NCI-H1092 treated with DMSO at 0.1 percent for 48 hours (cell line): ENCODE measurements at regions not wholly inside any gene's neighbourhood (a gene's known extent, or its start where the extent isn't known, plus 50 kb on each side); places are given as distances from the start of the nearest gene placed in this dataset.
"Not testable (repeated sequence)": the region's sequence is repeated elsewhere in the genome, so short reads cannot be mapped to it uniquely, and the experiment has no call there.

Source experiments
- DNase-seq: peaks from one replicate; lab custom pipeline; 2025; lab: John Stamatoyannopoulos, UW

- DNase-seq, result no peak
These were observed 315.0 kb downstream of the JRKL start for GRCh38 chr11:96704847-96705246.

GRCh38 chr11:96706761-96707160 is 316.9 kb downstream of the JRKL start:
- DNase-seq, result no peak

GRCh38 chr11:96707273-96707672 is 317.5 kb downstream of the JRKL start:
- no peak for DNase-seq

DNA sequence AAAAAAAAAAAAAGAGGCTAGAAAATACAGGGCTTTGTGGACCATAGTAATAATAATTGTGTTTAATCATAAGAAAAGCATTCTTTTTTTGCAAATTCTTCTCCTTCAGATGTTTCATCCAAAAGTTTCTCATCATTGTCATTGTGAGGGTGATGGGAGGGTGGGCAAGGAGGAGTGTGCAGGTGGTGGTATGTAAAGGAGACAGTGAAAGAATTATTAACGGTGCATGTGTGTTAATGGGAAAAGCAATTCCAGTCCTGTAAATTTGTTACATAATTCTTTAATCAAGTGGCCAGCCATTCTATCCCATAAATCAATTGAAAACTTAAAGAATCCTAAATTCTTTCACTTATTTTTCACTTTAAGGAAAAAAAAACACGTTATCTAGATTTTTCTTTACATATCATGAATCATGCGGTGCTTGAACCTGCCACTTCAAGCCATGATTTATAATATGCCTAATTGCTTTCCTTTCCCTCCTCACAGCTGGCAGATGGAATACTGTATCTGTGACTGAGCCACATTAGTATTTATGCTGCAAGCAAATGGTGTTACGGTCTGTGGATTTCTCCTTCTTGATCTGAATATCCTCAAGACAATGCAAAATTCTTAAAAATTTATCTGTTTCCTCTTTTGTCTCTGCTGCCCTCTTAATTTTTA is 318.5 kb downstream of the JRKL start:
- no peak for DNase-seq

DNA sequence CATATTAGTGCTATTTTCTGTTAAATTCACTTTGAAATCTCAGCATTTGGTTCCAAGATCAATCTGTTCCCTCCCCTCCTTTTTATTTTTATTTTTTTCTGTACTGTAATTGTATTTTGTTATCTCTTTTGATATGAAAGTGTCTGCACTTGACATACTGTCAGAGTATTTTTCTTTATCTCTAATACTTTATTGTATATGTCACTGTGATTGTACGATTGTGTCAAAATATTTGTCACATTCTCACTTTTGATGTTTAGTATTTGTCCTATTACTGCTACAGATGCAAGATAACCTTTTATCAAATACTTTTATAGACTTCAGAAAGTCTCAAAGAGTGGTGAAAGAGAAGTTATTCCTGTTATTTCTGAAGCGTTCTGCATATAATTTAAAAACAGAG is 323.5 kb downstream of the JRKL start:
- DNase-seq, result no peak

DNA sequence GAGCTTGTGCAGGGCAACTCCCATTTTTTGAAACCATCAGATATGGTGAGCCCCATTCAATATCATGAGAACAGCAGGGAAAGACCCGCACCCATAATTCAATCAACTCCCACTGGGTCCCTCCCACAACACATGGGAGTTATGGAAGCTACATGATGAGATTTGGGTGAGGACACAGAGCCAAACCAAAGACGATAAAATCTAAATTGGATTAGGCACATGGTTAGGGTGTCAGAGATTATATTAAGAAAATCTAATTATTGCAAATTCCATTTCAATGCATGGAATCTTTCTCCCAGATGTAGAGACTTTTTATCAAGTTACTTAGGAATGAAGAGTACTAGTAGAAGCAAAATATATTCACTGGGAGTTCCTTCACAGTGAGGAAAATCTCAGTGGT is 324.9 kb downstream of the JRKL start:
- DNase-seq, result no peak

DNA sequence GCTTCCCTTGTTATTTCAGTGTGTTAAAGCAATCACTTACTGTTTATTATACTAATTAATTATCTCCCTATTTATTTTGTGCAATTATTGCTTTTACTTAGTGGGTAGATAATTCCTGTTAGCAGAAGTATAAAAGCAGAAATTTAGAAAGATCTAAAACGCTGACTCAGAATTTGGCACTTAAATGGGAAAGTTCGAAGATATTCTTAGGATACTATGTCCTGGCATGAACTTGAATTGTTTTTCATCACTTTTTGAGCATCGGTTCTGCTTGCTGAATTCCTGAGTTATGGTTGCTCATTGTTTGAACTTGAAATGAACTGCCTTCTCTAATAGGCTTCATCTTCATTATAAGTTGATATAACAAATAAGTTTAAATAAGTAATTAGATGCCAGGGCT is 325.4 kb downstream of the JRKL start:
- DNase-seq, result no peak

- DNase-seq, result no peak
These were observed 346.8 kb downstream of the JRKL start for GRCh38 chr11:96736601-96737000.

DNA sequence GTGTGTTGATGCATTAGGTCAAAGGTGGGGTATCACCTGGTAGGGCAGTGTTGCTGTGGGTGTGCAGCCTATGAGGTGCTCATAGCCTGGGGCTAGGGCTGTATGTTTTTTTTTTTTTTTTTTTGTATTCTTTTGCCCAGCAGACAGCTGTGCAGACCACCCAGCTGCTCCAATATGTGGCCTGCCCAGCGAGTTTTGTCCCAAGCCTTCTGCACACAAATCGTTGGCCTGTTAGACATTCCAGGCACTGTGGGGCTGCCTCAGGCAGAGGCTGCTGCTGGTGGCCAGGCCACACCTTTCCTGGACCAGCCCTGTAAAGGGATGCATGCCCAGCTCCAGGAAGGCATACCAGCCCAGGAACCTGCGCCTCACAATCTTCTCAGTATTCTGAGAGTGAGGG is 348.5 kb downstream of the JRKL start:
- no peak for DNase-seq

DNA sequence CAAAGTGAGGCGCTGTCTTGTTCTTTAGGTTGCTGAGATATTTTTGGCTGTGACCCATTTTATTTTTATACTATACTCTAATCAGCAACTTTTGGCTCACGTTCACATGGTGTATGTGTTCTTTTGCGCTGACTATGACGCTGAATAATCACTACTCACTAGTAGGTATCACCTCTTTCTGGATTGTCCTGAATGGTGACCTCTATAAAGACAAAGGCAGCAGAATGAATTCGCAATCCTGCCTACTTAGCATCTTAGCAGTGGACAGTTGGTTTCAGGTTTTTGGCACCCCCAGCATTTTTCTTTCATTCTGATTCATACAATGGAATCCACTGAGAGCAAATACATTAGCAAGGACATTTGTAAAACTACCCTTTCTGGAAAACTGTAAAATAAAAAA is 351.3 kb downstream of the JRKL start:
- DNase-seq, result no peak

- DNase-seq, result no peak
These were observed 354.9 kb downstream of the JRKL start for GRCh38 chr11:96744697-96745096.

GRCh38 chr11:96748639-96749370 is 359.0 kb downstream of the JRKL start:
- no peak for DNase-seq

DNA sequence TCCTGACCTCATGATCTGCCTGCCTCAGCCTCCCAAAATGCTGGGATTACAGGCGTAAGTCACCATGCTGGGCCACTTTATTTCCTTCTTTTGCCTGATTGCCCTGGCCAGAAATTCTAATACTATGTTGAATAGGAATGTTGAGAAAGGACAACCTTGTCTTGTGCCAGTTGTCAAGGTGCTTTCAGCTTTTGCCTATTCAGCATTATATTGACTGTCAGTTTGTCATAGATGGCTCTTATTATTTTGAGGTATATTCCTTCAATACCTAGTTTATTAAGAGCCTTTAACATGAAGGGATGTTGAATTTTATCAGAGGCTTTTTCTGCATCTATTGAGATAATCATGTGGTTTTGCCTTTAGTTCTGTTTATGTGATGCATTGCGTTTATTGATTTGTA is 362.0 kb downstream of the JRKL start:
- not testable (repeated sequence) for DNase-seq

DNA sequence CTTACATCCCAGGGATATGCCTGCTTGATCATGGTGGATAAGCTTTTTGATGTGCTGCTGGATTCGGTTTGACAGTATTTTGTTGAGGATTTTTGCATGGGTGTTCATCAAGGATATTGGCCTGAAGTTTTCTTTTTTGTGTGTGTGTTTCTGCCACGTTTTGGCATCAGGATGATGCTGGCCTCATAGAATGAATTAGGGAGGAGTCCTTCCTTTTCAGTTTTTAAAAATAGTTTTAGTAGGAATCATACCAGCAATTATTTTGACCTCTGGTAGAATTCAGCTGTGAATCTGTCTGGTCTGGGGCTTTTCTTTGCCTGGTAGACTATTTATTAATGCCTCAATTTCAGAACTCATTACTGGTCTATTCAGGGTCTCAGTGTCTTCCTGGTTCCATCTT is 362.4 kb downstream of the JRKL start:
- DNase-seq, result no peak

GRCh38 chr11:96753997-96754396 is 364.2 kb downstream of the JRKL start:
- no peak for DNase-seq

DNA sequence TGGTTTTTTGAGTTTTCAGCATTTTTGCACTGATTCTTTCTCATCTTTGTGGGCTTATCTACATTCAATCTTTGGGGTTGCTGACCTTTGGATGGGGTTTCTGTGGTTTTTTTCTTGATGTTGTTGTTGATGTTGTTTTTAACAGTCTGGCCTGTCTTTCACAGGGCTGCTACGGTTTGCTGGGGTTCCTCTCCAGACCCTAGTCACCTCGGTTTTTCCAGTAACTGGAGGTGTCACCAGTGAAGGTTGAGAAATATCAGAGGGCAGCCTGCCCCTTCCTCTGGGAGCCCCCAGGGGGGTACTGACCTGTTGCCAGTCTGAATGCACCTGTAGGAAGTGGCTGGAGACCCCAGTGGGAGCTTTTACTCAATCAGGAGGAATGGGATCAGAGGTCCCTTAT is 365.4 kb downstream of the JRKL start:
- no peak for DNase-seq

DNA sequence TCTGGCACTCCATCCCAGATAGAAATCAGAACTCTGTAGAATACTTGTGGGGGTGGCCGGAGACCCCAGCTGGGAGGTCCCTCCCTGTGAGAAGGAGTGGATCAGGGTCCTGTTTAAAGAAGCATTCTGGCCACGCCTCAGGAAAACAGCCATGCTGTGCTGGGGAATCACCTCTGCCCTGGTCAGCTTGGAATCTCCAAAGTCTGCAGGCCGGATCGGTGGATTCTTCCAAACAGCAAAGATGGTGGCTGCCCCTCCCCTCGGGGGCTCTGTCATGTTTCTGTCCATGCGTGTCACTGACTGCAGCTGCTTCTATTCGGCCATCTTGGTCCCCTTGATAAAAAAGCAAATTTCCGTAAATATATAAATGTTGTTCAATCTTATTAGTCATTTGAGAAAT is 365.9 kb downstream of the JRKL start:
- DNase-seq, result no peak

- DNase-seq, result no peak
These were observed 369.1 kb downstream of the JRKL start for GRCh38 chr11:96758957-96759356.

- no peak for DNase-seq
These were observed 370.5 kb downstream of the JRKL start for GRCh38 chr11:96760306-96760705.

DNA sequence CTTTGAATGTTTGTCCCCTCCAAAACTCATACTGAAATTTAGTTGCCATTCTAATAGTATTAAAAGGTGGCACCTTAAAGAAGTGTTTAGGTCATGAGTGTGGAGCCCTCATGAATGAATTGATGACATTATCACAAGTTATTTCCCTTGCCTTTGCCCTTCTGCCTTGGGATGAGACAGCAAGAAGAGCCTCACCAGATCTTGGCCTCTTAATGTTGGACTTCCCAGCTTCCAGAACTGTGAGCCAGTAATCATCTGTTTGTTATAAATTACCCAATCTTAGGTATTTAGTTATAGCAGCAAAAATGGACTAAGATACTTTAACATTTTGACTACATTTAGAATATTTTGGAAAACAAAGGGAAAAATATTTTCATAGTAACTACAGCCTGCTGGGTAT is 371.0 kb downstream of the JRKL start:
- no peak for DNase-seq

- no peak for DNase-seq
These were observed 371.6 kb downstream of the JRKL start for GRCh38 chr11:96761451-96761850.

DNA sequence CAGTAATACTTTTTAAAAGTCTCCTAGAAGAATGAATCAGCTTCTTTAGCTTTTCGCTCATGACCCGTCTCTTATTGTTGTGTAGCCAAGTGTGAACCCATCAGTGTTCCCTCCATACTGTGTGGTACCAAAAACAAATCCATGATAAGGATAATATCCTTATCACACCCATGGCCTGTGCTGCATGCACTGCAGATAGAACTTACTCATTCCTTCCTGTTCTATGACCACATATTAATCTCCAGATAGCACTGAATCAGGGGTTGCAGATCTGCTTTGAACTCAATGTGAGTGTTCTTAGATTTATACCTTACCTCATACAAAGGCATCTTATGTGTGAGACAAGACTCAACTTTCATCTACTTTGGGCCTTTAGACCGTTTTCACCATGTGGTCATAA is 373.4 kb downstream of the JRKL start:
- no peak for DNase-seq

- no peak for DNase-seq
These were observed 388.5 kb downstream of the JRKL start for GRCh38 chr11:96778272-96778671.

DNA sequence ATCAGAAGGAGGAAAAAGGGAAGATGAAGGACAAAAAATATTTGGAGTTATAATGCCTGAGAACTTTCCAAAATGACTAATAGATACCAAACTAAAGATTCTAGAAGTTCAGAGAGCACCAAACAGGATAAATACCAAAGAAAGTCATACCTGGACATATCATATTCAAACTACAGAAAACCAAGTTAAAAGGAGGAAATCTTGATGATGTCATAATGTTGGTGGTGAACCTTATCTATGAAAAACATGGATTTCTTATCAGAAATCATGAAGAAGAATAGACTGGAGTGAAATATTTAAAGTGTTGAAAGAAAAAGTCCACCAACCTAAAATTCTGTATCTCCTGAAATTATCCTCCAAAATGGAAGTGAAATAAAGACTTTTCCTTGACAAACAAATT is 389.2 kb downstream of the JRKL start:
- DNase-seq, result no peak
